ENCODE measurements at regions not wholly inside any gene's neighbourhood (a gene's known extent, or its start where the extent isn't known, plus 50 kb on each side); places are given as distances from the start of the nearest gene placed in this dataset.

GRCh38 chr10:61250131-61250530, 203.1 kb downstream of the TMEM26 start:
- TF ChIP-seq CTCF (IDR thresholded peaks at IDR 0.05) (no peak), POLR2A (IDR thresholded peaks at IDR 0.05) (no peak)

All from right lobe of liver (tissue), 4 donors.